Activated CD8-positive, alpha-beta T cell treated with anti-CD3 and anti-CD28 coated beads, Interleukin-2, amount 10 ng/mL, durations not matched to agents 7 days and 5 days (primary cell): ENCODE measurements at regions not wholly inside any gene's neighbourhood (a gene's known extent, or its start where the extent isn't known, plus 50 kb on each side); places are given as distances from the start of the nearest gene placed in this dataset.
"Not testable (repeated sequence)": the region's sequence is repeated elsewhere in the genome, so short reads cannot be mapped to it uniquely, and the experiment has no call there.

Experiments used
- ATAC-seq: fragments of 150-1000 bp; cut with Tn5 transposase; one replicate; pipeline ENCODE4 v1.10.0; 2021; ENCODE audit warnings: moderate library complexity
- CTCF ChIA-PET: fragments of 350-600 bp; sonication (Branson Sonifier 250); formaldehyde crosslinking; loops from one replicate; lab custom pipeline; 2021; ENCODE audit warnings: antibody characterized with exemption; lab: Charles Lee
- POLR2A ChIA-PET: fragments of 350-600 bp; sonication (Branson Sonifier 250); formaldehyde crosslinking; loops from one replicate; lab custom pipeline; 2021; ENCODE audit warnings: antibody characterized with exemption; lab: Charles Lee
- DNase-seq: peaks from one replicate; pipeline ENCODE4 v3.0.0-alpha.2; 2020
- H3K27ac Mint-ChIP-seq: one replicate; pipeline ENCODE4 v1.8.0; 2021; ENCODE audit warnings: mild to moderate bottlenecking, mixed read lengths
- H3K27me3 Mint-ChIP-seq: one replicate; pipeline ENCODE4 v1.8.0; 2021; ENCODE audit warnings: low read depth, mixed read lengths
- H3K36me3 Mint-ChIP-seq: one replicate; pipeline ENCODE4 v1.8.0; 2021; ENCODE audit warnings: low read depth, mixed read lengths
- H3K4me1 Mint-ChIP-seq: one replicate; pipeline ENCODE4 v1.8.0; 2021; ENCODE audit warnings: low read depth, mixed read lengths
- H3K4me3 Mint-ChIP-seq: one replicate; pipeline ENCODE4 v1.8.0; 2021; ENCODE audit warnings: mild to moderate bottlenecking, mixed read lengths
- H3K9me3 Mint-ChIP-seq: one replicate; pipeline ENCODE4 v1.8.0; 2022; ENCODE audit warnings: mixed read lengths; ENCODE audit not compliant: insufficient read depth

DNA sequence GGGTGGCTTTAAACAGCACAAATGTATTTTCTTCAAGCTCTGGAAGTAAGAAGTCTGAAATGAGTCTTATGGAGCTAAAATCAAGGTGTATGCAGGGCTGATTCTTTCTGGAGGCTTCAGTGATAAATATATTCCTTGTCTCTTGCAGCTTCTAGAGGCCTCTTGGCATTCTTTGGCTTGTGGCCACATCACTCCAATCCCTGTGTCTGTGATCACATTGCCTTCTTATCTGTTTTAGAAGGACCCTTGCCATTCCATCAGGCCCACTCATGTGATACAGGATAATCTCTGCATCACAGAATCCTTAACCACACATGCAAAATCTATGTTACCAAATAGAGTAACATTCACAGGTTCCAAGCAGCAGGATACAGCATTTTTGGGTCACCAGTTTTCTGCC, 917.8 kb upstream of the C9orf72 start:
- DNase-seq: no peak
- no peak for ATAC-seq
- H3K4me1 Mint-ChIP-seq: no peaks in the 10 kb centered on the region
- no peaks in the 10 kb centered on the region for H3K9me3 Mint-ChIP-seq
- POLR2A ChIA-PET: no interaction called here
- CTCF ChIA-PET: no interaction called here
- H3K27me3 Mint-ChIP-seq: no peaks in the 10 kb centered on the region
- no peaks in the 10 kb centered on the region for H3K36me3 Mint-ChIP-seq
- H3K4me3 Mint-ChIP-seq: no peak overlapping the region
- no peak overlapping the region for H3K27ac Mint-ChIP-seq

GRCh38 chr9:28498168-28498567, 924.9 kb upstream of the C9orf72 start:
- H3K36me3 Mint-ChIP-seq, CTCF ChIA-PET, ATAC-seq, H3K27ac Mint-ChIP-seq, H3K27me3 Mint-ChIP-seq, POLR2A ChIA-PET, H3K4me3 Mint-ChIP-seq, H3K9me3 Mint-ChIP-seq, H3K4me1 Mint-ChIP-seq, DNase-seq: not testable (repeated sequence)

DNA sequence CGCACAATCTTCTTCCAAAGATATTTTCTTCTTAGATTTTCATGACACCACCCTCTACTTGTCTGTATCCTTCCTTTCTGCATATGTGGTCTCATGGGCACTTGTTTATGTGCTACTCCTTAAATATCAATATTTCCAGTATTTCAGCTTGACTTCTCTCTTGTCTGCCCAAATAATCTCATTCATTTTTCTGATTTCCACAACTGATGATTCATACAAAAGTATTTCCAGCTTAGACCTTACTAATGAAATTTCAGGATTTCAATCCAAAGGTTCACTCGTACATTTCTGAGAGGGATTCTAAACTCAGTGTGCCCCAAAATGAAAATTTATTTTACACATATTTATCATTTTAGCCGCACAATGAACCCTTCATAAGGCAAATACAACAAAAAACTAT, 928.9 kb upstream of the C9orf72 start:
- ATAC-seq: no peak
- no peaks in the 10 kb centered on the region for H3K4me1 Mint-ChIP-seq

DNA sequence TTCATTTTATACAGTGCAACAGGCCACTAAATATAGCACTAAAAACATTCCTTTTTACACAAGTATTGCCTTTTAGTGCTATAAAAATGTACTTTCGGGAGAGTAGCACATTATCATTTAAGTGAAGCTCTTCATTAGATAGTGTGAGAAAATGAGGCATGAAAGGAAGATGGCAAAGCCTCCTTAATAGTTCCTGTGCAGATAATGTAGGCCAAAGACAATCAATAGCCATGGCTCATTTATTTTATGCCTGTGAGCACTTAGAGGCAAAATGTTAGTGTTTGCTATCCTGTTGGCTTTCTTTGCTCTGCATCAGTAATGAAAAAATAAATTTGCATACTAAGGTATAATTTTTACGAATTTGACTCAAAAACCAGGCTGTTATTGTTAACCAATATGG, 929.5 kb upstream of the C9orf72 start:
- Mint-ChIP-seq H3K27ac (no peak overlapping the region), H3K9me3 (no peaks in the 10 kb centered on the region), H3K36me3 (no peaks in the 10 kb centered on the region), H3K4me3 (no peak overlapping the region), H3K4me1 (no peaks in the 10 kb centered on the region), H3K27me3 (no peaks in the 10 kb centered on the region)
- ChIA-PET CTCF (no interaction called here), POLR2A (no interaction called here)
- no peak for ATAC-seq
- DNase-seq: no peak

More for the DNA sequence above, 928.9 kb upstream of the C9orf72 start:
- Mint-ChIP-seq H3K4me3 (no peak overlapping the region), H3K36me3 (no peaks in the 10 kb centered on the region), H3K27ac (no peak overlapping the region), H3K27me3 (no peaks in the 10 kb centered on the region), H3K9me3 (no peaks in the 10 kb centered on the region)
- ChIA-PET CTCF (no interaction called here), POLR2A (no interaction called here)
- DNase-seq: no peak

DNA sequence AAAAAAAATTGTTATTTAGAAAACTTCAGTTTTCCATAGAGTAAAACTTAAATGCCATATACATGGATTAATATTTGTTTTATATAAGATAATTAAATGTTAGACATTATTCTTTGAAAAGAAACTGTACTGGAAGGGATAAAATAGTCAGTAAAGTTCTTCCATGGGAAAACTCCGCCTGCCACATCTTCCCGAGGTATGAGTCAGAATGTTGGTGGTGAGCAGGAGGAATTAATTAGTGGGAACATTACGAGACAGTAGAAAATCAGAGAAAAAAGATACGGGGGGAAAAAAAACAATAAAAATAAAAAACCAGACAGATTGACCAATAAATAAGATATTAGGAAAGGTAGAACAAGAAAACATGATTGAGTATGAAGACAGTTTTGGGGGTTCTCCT, 930.3 kb upstream of the C9orf72 start:
- DNase-seq: no peak
- Mint-ChIP-seq H3K27ac (no peak overlapping the region), H3K4me1 (no peaks in the 10 kb centered on the region), H3K27me3 (no peaks in the 10 kb centered on the region), H3K4me3 (no peak overlapping the region), H3K36me3 (no peaks in the 10 kb centered on the region), H3K9me3 (no peaks in the 10 kb centered on the region)
- ChIA-PET CTCF (no interaction called here), POLR2A (no interaction called here)
- ATAC-seq: no peak

- H3K27me3 Mint-ChIP-seq: no peaks in the 10 kb centered on the region
- no peak for DNase-seq
- ATAC-seq: no peak
- CTCF ChIA-PET: no interaction called here
- H3K4me1 Mint-ChIP-seq: no peaks in the 10 kb centered on the region
- peaks cover 7% of the 10 kb centered on the region for H3K9me3 Mint-ChIP-seq
- H3K27ac Mint-ChIP-seq: no peak overlapping the region
- H3K4me3 Mint-ChIP-seq: no peak overlapping the region
- no peaks in the 10 kb centered on the region for H3K36me3 Mint-ChIP-seq
- POLR2A ChIA-PET: no interaction called here
Measured at GRCh38 chr9:28518439-28518838, 945.2 kb upstream of the C9orf72 start.

DNA sequence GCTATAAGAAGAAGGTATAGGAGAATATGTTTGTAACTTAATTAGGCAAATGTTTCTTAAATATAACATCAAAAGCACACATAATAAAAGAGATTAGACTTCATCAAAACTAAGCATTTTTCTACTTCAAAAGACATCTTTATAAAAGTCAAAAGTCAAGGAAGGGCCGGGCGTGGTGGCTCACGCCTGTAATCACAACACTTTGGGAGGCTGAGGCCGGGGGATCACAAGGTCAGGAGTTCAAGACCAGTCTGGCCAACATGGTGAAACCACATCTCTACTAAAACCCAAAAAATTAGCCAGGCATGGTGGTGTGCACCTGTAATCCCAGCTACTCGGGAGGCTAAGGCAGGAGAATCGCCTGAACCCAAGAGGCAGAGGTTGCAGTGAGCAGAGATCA, 951.0 kb upstream of the C9orf72 start:
- POLR2A ChIA-PET, CTCF ChIA-PET, ATAC-seq, DNase-seq, H3K4me3 Mint-ChIP-seq, H3K36me3 Mint-ChIP-seq, H3K27me3 Mint-ChIP-seq, H3K27ac Mint-ChIP-seq, H3K4me1 Mint-ChIP-seq, H3K9me3 Mint-ChIP-seq: not testable (repeated sequence)

- ATAC-seq (no peak), DNase-seq (no peak)
- ChIA-PET CTCF (no interaction called here), POLR2A (no interaction called here)
- Mint-ChIP-seq H3K4me1 (no peaks in the 10 kb centered on the region), H3K27ac (no peak overlapping the region), H3K9me3 (no peaks in the 10 kb centered on the region), H3K4me3 (no peak overlapping the region), H3K27me3 (no peaks in the 10 kb centered on the region), H3K36me3 (no peaks in the 10 kb centered on the region)
Measured at GRCh38 chr9:28528049-28528448, 954.8 kb upstream of the C9orf72 start.

GRCh38 chr9:28538132-28538531, 964.9 kb upstream of the C9orf72 start:
- no peaks in the 10 kb centered on the region for H3K36me3 Mint-ChIP-seq

DNA sequence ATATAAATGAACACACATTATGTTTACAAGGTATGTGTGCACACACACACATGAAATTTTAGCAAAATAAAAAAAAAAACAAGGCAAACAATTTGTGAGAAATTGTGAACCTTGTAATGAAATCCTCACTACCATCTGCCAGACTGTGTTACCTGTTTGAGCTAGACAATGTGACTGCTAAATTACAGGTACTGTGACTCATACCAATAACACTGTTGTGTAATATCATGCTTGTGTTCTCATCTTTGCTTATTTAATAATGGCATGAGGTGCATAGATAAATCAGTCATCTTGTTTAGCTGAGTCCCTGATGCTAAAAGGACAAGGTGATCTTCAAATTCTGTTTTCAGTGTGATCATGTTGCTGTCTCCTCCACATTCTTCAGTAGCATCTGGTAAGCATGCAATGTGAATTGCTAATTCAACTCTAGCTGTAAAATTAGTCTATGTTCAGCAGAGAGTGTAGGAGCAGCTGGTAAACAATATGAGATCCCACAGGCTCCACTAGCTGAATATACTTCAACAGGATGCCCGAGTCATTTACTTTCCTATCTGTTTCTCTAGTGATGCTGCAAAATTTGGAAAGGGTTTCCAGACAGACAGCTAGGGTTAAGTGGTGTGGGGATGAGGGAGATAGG, 966.3 kb upstream of the C9orf72 start:
- no peak for DNase-seq
- no peaks in the 10 kb centered on the region for H3K36me3 Mint-ChIP-seq
- no peak overlapping the region for H3K4me3 Mint-ChIP-seq
- POLR2A ChIA-PET: no interaction called here
- H3K27me3 Mint-ChIP-seq: no peaks in the 10 kb centered on the region
- H3K9me3 Mint-ChIP-seq: no peaks in the 10 kb centered on the region
- CTCF ChIA-PET: no interaction called here
- H3K27ac Mint-ChIP-seq: no peak overlapping the region
- ATAC-seq: no peak
- no peaks in the 10 kb centered on the region for H3K4me1 Mint-ChIP-seq

More at GRCh38 chr9:28538132-28538531, 964.9 kb upstream of the C9orf72 start:
- CTCF ChIA-PET: no interaction called here
- no peak overlapping the region for H3K27ac Mint-ChIP-seq
- DNase-seq: no peak
- ATAC-seq: no peak
- no peaks in the 10 kb centered on the region for H3K27me3 Mint-ChIP-seq
- H3K4me1 Mint-ChIP-seq: no peaks in the 10 kb centered on the region
- H3K9me3 Mint-ChIP-seq: no peaks in the 10 kb centered on the region
- no peak overlapping the region for H3K4me3 Mint-ChIP-seq
- POLR2A ChIA-PET: no interaction called here

GRCh38 chr9:28542928-28543327, 969.6 kb upstream of the C9orf72 start:
- no peak for ATAC-seq
- H3K36me3 Mint-ChIP-seq: no peaks in the 10 kb centered on the region
- H3K9me3 Mint-ChIP-seq: no peaks in the 10 kb centered on the region

GRCh38 chr9:28547527-28547926, 974.2 kb upstream of the C9orf72 start:
- POLR2A ChIA-PET: no interaction called here
- Mint-ChIP-seq H3K4me1 (no peaks in the 10 kb centered on the region), H3K27me3 (no peaks in the 10 kb centered on the region), H3K9me3 (no peaks in the 10 kb centered on the region), H3K36me3 (no peaks in the 10 kb centered on the region), H3K27ac (no peak overlapping the region), H3K4me3 (no peak overlapping the region)
- no peak for ATAC-seq
- CTCF ChIA-PET: no interaction called here
- DNase-seq: no peak

More at GRCh38 chr9:28542928-28543327, 969.6 kb upstream of the C9orf72 start:
- CTCF ChIA-PET: no interaction called here
- POLR2A ChIA-PET: no interaction called here
- Mint-ChIP-seq H3K4me1 (no peaks in the 10 kb centered on the region), H3K4me3 (no peak overlapping the region), H3K27ac (no peak overlapping the region), H3K27me3 (no peaks in the 10 kb centered on the region)
- no peak for DNase-seq

DNA sequence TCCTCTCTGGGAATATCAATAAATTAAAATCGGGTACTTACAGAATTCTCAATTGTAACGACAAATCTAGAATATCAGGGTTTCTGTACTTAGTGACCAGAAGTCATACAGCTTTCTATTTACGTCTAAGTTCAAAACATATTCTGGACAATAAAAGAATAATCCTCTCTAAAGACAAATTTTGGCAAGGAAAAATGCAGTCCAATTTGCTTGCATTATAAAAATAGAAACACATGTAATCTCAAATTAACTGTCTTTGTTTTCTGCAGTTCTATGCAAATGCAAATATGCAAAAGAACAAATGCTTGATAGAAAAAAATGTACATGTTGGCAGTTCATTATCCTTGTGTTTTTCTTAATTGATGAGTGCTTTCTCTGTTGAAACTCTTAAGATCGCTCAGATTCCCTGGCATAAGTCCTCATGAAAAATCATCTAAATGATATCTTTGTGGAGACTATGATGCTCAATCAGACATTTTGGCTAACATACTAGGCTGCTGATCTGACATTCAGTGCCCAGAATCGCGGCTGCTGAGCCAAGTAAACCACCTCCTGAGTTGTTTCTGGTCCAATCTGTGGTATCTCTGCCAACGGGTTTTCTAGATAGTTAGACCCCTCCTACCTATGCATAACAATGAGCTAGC, 990.1 kb upstream of the C9orf72 start:
- ChIA-PET POLR2A (no interaction called here), CTCF (no interaction called here)
- Mint-ChIP-seq H3K27me3 (no peaks in the 10 kb centered on the region), H3K9me3 (peaks cover 8% of the 10 kb centered on the region), H3K4me1 (no peaks in the 10 kb centered on the region), H3K36me3 (no peaks in the 10 kb centered on the region), H3K27ac (no peak overlapping the region), H3K4me3 (no peak overlapping the region)
- no peak for DNase-seq
- ATAC-seq: no peak
